Stimulated activated CD8-positive, alpha-beta memory T cell treated with anti-CD3 and anti-CD28 coated beads, Interleukin-15, amount 100 ng/mL, for 4 hours (primary cell): ENCODE measurements at regions not wholly inside any gene's neighbourhood (a gene's known extent, or its start where the extent isn't known, plus 50 kb on each side); places are given as distances from the start of the nearest gene placed in this dataset.

Experiments
- DNase-seq, 2 donors: peaks; one replicate each; pipeline ENCODE4 v3.0.0-alpha.2; 2020; ENCODE audit warnings: low read depth in 2 of 2

- DNase-seq: no peak
Measured at GRCh38 chr6:105991561-105992314, 94.4 kb upstream of the PRDM1 start.

DNA sequence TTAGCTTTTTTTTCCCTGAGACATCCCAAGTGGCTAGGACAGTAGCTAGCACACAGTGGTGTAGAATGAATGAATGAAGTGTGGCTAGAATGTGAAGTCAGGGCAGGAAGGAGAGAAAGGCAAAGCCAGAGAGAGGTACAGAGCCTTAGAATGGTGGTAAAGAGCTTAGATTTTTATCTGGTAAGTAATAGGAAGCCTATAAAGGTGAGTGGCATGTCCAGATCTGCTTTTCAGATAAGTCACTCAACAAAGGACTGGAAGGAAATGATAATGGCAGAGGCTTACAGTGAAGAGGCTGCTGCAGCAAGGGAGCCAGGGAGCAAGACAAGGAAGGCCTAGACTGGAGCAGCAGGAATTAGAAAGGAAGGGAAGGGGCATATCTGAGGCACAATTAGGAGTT, 96.0 kb upstream of the PRDM1 start:
- DNase-seq: no peak

DNA sequence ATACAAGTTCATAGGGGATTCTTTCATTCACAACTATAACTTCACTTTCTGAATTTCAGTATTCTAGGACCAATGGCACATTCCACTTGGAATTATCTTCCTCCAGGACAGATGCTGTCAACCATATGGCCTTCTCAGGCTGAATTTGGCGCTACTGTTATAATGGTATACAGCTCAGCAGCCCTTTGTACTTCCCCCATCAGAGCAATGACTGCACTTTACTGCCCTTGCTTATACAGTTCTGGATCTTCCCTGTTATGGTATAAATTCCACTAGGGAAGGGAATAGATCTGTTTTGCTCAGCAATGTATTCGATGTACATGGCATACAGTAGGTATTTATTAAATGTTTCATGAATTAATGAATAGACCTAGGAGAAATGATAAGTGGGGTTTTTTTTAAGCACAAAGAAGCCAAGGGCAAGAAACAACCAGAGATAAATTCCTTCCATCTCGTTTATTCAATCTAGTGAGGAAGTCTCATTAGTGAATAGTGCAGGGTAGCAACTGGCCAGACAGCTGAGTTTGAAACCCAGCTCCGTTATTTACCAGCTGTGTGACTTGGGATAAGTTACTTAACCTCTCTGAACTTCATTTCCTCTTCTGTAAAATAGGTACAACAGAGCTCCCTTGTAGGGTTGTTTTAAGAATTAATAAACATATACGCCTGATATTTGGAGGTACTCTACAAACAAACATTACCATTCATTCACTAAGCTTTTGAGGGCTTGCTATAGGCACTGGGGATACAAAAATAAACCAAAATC, 97.1 kb upstream of the PRDM1 start:
- DNase-seq: no peak

DNA sequence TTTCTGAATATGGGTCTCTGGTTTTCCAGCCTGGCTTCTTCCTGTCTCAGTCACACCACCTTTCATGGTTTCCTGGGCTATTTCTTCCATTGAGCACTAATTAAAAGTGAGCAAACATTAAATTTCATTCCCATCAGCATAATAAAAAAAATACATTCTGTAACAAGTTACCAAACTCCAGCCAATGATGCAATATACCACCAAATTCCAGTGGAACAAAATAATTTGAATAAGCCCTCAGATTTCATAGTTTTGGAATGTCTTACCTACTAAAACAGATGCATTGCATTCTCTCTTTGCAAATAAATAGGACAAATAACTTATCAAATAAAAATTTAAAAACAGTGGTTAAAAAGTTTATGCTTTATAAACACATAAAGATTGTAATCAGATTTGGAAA, 97.8 kb upstream of the PRDM1 start:
- DNase-seq: no peak

DNA sequence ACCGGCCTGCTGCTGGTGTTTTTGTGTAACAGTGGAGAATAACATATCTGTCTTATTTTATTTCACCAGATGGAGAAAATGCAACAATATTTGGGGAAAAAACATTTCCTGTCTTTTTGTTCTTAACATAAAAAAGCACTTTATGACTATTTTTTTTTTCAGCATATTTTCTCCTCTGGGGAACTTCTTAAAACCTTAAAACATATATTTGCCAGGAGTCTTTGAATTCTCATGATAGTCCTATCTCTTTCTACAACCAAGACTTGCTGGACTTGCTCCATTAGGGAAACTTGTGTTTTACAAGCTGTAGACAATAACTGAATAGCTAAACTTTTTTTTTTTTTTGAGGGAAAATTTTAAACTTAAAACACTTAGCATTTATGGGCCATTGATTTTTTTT, 98.6 kb upstream of the PRDM1 start:
- no peak for DNase-seq

GRCh38 chr6:105986998-105987397, 99.1 kb upstream of the PRDM1 start:
- DNase-seq: no peak

DNA sequence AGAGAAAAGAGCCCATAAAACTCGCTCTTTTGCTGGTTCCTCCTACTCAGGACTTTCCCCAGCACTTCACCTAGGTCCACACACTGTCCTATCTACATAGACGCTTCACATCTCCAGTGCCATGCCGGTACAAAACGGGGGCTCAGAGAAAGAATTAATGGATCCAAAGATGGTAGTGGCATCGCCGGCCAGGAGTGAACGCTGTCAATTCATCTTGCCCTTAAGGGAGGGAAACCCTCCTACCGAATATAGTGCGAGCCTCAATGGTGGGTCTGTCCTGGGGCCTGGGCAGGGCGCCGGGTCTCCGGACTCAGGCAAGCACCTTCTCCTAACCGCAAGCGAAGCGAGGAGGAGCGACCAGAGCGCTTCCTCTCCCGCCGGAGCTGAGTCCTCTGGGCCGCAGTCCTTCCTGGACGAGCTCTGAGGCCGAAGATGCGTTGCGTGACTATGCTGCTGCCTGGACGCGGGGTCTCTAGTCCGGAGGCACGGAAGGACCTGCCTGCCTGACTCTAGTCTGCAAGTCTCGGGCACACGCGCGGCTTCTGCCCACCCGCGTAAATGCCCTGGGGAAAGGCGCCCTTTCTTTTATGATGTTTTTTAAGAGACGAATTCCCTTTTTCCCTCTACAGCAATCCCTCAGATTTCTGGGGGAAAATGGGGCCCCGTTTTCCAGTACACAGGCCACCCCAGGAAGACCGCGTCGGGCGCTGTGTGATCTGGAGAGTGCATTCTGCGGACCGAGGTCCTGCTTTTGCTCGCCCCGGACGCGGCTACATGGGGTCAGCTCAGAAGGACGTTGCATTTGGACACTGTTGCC, 100.1 kb upstream of the PRDM1 start:
- DNase-seq: no peak

GRCh38 chr6:105985098-105985815, 100.9 kb upstream of the PRDM1 start:
- DNase-seq: no peak

DNA sequence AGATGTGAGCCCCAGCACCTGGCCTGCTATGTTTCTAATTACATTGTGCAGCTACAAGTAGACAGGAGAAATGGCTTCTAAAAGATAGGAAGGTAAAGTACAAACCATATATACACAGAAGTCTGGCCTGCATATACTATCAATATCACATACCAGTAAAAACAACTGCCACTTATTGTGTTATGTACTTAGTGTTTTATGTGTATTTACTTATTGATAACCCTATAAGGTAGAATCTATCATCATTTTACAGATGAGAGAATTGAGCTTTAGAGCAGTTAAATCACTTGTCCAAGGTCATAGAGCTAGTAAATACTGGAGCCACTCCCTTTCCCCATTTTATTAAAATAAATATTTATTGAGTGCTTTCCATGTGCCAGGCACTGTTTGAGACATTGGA, 102.4 kb upstream of the PRDM1 start:
- DNase-seq: no peak

DNA sequence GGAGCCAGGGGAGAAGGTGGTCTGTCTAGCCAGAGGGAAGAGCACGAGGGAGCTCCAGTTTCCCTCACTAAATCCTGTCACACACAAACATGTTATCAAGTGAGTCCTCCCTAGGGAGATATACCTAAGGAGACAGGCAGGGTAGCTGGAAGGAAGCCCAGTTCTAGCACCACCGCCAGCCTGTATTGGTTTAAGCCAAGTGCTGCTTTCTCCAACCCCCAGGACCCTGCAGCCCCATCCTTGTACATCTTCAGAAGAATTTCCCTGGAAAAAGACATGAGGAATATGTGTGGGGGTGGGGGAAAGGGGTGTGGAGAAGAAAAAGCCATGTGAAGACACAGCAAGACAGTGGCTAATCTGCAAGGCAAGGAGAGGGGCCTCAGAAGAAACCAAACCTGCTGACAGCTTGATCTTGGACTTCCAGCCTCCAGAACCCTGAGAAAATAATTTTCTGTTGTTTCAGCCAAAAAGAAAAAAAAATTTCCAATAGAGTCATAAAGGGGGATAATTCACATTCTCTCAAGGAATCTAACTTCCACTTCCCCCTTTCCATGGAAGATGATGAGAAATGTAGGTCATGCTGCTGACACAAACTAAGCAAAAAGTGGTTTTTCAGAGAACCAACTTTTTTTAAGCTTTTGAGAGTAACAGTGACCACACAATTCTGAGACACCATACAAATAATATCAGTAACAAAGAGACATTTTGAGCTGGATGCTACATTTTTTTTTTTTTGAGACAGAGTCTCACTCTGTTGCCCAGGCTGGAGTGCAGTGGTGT, 103.2 kb upstream of the PRDM1 start:
- DNase-seq: no peak

GRCh38 chr6:105981888-105982358, 104.2 kb upstream of the PRDM1 start:
- no peak for DNase-seq

GRCh38 chr6:105981002-105981887, 104.9 kb upstream of the PRDM1 start:
- no peak for DNase-seq

- no peak for DNase-seq
Measured at GRCh38 chr6:105978974-105979373, 107.2 kb upstream of the PRDM1 start.

DNA sequence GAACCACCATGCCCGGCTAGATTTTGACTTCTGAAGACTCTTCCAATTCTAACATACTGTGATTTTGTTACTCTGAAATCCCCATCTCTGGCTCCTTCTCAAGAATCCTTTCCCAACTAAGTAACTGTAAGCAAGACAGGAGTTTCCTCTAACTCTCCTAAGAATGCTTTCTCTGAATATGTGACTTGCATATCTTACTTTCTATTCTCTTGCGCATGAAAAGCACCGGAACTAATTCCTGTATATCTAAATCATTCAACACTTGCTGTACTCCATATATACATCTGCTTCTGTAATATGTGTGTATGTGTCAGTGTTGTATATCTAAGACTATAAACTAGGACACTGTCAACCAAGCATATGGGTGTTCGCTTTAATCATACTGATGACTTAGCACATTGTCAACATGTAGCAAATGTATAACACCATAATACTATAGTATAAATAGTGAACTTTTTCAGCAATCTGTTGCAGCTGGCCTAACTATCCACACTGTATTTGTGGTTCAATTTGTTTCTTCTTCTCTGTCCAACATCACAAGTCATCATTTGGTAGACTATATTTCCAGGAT, 108.1 kb upstream of the PRDM1 start:
- no peak for DNase-seq

GRCh38 chr6:105974986-105975385, 111.2 kb upstream of the PRDM1 start:
- no peak for DNase-seq

DNA sequence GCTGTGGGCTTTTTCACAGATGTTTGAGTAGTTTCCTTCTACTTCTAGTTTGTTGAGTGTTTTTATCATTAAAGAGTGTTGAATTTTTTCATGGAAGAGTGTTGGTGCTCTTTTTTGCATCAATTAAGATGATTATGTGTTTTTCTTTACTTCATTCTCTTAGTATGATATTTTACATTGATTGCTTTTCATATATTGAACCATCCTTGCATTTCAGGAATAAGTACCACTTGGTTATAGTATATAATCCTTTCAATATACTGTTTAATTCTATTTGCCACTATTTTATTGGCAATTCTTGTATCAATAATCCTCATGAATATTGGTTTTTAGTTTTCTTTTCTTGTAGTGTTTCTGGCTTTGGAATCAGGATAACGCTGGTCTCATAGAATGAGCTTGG, 113.7 kb upstream of the PRDM1 start:
- DNase-seq: no peak

- no peak for DNase-seq
Measured at GRCh38 chr6:105968603-105969333, 117.4 kb upstream of the PRDM1 start.

DNA sequence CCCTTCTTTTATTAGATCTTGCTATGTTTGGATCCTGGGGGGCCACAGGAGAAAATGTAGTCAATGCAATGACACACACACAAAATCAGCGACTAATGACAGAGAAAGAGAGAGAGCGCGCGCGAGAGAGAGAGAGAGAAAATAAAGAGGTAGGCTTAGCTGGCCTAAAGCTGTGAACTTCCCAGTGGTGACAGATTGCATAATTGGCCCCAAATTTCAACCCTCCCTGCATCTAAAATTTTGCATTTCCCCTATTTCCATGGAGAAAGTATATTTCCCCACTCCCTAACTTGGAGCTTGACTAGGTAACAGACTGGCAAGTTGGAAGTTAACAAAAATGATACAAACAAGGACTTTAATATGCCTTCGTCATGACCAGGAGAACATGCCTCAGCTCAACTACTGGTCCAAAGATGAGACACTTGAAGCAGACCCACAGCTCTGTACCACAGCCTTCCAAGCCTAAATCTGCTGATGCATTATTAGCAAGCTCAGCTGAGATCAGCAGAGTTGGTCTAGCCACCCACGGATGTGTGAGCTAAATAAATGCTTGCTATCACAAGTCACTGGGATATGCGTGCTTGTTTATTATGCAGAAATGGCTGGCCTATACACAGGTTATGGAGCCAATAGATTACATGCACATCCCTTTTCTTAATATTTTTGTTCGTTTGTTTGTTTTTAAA, 118.1 kb upstream of the PRDM1 start:
- no peak for DNase-seq
